Nephron progenitor cell (in vitro differentiated cells): ENCODE measurements at regions not wholly inside any gene's neighbourhood (a gene's known extent, or its start where the extent isn't known, plus 50 kb on each side); places are given as distances from the start of the nearest gene placed in this dataset.

ENCODE experiments used
- DNase-seq: peaks from one replicate; pipeline ENCODE4 v3.0.0; 2021
- H3K27ac Mint-ChIP-seq: 2 replicates; pipeline ENCODE4 v1.8.0; 2021; ENCODE audit warnings: mild to moderate bottlenecking, moderate library complexity, mixed read lengths
- H3K27me3 Mint-ChIP-seq: 2 replicates; pipeline ENCODE4 v1.8.0; 2021; ENCODE audit warnings: mild to moderate bottlenecking, low read depth, mixed read lengths; ENCODE audit not compliant: poor library complexity
- H3K36me3 Mint-ChIP-seq: 2 replicates; pipeline ENCODE4 v1.8.0; 2021; ENCODE audit warnings: low read depth, mixed read lengths
- H3K4me1 Mint-ChIP-seq: 2 replicates; pipeline ENCODE4 v1.8.0; 2021; ENCODE audit warnings: mixed read lengths
- H3K4me3 Mint-ChIP-seq: 2 replicates; pipeline ENCODE4 v1.8.0; 2021; ENCODE audit warnings: mild to moderate bottlenecking, moderate library complexity, mixed read lengths
- H3K9me3 Mint-ChIP-seq: 2 replicates; pipeline ENCODE4 v1.8.0; 2021; ENCODE audit warnings: mild to moderate bottlenecking, moderate library complexity, mixed read lengths
- TF ChIP-seq, protein P1 (sequence below): fragments of 200-600 bp; sonication (generic); IDR thresholded peaks from 2 replicates; pipeline ENCODE4 v1.5.0; 2021; ENCODE audit warnings: antibody characterized with exemption

DNA sequence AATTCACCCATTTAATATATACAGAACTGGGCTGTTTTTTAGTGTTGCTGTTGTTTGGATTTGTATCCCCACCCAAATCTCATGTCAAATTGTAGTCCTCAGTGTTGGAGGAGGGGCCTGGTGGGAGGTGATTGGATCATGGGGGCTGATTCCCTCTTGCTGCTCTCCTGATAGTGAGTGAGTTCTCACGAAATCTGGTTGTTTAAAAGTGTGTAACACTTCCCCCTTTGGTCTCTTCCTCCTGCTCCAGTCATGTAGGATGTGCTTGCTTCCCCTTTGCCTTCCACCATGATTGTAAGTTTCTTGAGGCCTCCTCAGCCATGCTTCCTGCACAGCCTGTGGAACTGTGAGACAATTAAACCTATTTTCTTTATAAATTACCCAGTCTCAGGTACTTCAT lies 141.6 kb upstream of the AADAT start:
- Mint-ChIP-seq H3K4me3 (no peak overlapping the region), H3K36me3 (no peaks in the 10 kb centered on the region), H3K4me1 (no peaks in the 10 kb centered on the region), H3K27me3 (peaks cover 5% of the 10 kb centered on the region), H3K27ac (no peak overlapping the region), H3K9me3 (no peaks in the 10 kb centered on the region)
- DNase-seq: no peak
- TF ChIP-seq, protein P1, sequence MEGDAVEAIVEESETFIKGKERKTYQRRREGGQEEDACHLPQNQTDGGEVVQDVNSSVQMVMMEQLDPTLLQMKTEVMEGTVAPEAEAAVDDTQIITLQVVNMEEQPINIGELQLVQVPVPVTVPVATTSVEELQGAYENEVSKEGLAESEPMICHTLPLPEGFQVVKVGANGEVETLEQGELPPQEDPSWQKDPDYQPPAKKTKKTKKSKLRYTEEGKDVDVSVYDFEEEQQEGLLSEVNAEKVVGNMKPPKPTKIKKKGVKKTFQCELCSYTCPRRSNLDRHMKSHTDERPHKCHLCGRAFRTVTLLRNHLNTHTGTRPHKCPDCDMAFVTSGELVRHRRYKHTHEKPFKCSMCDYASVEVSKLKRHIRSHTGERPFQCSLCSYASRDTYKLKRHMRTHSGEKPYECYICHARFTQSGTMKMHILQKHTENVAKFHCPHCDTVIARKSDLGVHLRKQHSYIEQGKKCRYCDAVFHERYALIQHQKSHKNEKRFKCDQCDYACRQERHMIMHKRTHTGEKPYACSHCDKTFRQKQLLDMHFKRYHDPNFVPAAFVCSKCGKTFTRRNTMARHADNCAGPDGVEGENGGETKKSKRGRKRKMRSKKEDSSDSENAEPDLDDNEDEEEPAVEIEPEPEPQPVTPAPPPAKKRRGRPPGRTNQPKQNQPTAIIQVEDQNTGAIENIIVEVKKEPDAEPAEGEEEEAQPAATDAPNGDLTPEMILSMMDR: no peak

DNA sequence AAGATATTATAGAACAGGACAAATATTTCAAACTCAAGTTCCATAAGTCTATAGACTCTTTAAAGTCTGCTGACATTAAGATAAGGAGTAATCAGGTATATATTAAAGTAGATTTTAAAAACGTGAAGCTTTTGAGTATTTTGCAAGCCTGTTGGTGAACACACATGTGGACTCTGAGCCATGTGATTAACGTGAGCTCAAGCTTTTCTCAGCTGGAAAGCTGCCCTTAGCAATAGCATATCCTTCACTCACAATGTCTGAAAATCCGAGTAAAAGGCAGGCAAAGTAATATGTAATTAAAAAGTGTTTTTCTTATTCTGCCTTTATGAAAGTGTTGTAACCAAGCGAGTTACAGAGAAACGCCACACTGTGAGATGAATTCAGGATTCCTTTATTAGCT lies 140.5 kb upstream of the AADAT start:
- no peaks in the 10 kb centered on the region for H3K9me3 Mint-ChIP-seq
- DNase-seq: no peak
- no peak overlapping the region for H3K27ac Mint-ChIP-seq
- TF ChIP-seq, protein P1: no peak
- H3K27me3 Mint-ChIP-seq: peaks cover 5% of the 10 kb centered on the region
- no peak overlapping the region for H3K4me3 Mint-ChIP-seq
- H3K4me1 Mint-ChIP-seq: no peaks in the 10 kb centered on the region
- no peaks in the 10 kb centered on the region for H3K36me3 Mint-ChIP-seq

DNA sequence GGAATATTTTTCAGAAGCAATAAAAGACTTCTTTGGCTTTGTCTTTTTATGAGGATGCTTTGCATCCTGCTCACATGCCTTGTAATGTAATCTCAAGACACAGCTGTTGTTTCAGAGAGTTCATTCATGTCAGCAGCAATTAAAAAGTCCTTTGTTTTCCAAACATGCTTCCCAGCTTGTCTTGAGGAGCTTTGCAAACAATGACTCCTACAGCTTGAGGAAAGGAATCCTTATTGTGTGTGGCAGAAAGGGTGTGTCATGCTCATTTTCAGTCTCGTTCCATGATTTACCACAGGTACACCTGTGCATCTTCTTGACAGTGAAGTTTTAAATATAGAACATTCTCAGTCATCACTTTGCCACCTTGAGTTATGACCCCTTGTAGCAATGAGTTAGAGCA lies 139.2 kb upstream of the AADAT start:
- H3K36me3 Mint-ChIP-seq: no peaks in the 10 kb centered on the region
- no peak overlapping the region for H3K27ac Mint-ChIP-seq
- no peaks in the 10 kb centered on the region for H3K9me3 Mint-ChIP-seq
- H3K4me1 Mint-ChIP-seq: no peaks in the 10 kb centered on the region
- DNase-seq: no peak
- TF ChIP-seq, protein P1: no peak
- H3K4me3 Mint-ChIP-seq: no peak overlapping the region
- H3K27me3 Mint-ChIP-seq: peaks cover 5% of the 10 kb centered on the region

DNA sequence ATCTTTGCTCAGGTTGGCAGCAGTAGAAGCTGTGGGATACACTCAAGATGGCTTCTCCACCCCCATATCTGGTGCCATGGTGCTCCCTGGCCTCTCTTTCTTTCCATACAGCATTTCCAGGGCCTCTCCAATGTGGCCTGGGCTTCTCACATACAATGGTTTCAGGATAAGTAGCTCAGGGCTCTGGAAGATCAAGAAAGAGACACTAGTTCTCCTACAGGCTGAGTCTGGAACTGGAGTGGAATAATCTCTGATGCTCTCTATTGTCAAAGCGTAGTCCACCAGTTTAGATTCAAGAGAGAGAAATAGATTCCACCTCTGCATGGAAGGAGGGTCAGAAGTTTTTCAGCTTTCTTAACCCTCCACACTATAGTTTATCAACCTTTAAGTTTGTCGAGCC lies 138.2 kb upstream of the AADAT start:
- no peak overlapping the region for H3K4me3 Mint-ChIP-seq
- no peaks in the 10 kb centered on the region for H3K4me1 Mint-ChIP-seq
- no peaks in the 10 kb centered on the region for H3K36me3 Mint-ChIP-seq
- H3K9me3 Mint-ChIP-seq: no peaks in the 10 kb centered on the region
- H3K27ac Mint-ChIP-seq: no peak overlapping the region
- TF ChIP-seq, protein P1: no peak
- DNase-seq: no peak
- peaks cover 5% of the 10 kb centered on the region for H3K27me3 Mint-ChIP-seq

DNA sequence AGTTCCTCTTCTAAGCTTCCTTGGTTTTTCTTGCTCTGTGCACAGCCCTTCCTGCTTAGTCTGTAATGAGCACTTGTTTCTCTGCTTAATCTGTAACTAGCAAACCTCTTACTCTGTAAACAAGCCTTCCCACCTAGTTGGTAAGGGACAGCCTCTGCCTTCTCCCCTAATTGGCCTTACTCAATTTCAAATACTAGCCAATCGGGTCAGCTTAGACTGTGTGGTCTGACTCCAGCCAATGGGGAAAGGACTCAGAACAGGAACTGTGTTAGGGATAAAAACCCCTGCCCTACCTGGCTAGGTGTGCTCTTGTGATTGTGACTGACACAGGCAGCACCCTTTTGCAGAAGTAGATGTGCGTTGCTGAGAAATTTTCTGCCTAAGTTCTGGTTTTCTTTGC lies 136.5 kb upstream of the AADAT start:
- Mint-ChIP-seq H3K36me3 (no peaks in the 10 kb centered on the region), H3K4me3 (no peak overlapping the region), H3K4me1 (no peaks in the 10 kb centered on the region), H3K27me3 (peaks cover 5% of the 10 kb centered on the region), H3K27ac (no peak overlapping the region), H3K9me3 (peaks cover 12% of the 10 kb centered on the region)
- TF ChIP-seq, protein P1: no peak
- no peak for DNase-seq

DNA sequence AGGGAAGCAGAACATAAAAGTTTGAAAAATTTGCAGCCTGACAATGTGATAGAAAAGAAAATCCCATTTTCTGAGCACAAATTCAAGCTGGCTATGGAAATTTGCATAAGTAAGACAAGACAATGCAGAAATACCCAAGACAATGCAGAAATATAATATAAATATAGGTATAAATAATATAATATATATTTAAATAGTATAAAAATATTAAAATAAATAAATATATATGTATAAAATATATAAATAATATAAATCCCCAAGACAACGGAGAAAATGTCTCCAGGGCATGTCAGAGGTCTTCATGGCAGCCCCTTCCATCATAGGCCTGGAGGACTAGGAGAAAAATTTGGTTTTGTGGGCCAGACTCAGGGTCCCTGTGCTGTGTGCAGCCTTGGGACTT lies 125.0 kb upstream of the AADAT start:
- no peak overlapping the region for H3K27ac Mint-ChIP-seq
- H3K4me1 Mint-ChIP-seq: no peaks in the 10 kb centered on the region
- peaks cover 76% of the 10 kb centered on the region for H3K9me3 Mint-ChIP-seq
- TF ChIP-seq, protein P1: no peak
- H3K4me3 Mint-ChIP-seq: no peak overlapping the region
- peaks cover 4% of the 10 kb centered on the region for H3K36me3 Mint-ChIP-seq
- peaks cover 7% of the 10 kb centered on the region for H3K27me3 Mint-ChIP-seq
- DNase-seq: no peak
